ENCODE measurements at regions not wholly inside any gene's neighbourhood (a gene's known extent, or its start where the extent isn't known, plus 50 kb on each side); places are given as distances from the start of the nearest gene placed in this dataset.
"Not testable (repeated sequence)": the region's sequence is repeated elsewhere in the genome, so short reads cannot be mapped to it uniquely, and the experiment has no call there.

DNA sequence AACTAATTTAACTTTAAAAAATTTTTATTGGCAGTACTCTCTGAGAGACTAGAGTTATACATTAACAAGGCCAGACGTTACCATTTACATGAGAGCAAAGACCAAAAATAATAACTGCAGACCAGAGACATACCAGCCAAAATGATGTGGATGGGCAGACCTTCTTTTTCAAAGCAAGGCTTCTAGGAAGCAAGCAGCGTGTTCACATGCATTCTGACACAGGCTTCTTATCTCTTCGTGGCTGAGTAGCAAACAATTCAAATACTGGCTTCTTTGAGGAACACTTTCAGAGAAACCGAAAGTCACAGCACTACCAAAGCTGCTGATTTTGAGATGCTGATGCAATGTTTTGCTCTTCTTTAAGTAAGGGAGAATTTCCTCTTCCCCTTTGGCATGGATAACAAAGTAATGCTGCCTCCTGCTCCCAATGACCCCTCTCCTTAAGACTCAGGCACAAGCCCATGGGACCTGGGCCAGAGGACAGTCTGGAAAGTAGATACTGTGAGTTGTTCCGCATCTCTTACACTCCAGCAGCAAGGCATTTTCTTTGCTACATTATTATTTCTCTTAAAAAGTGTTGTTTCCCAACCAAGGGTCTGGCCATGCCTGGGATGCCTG lies 181.9 kb downstream of the MREG start:
- peak; percentile 18 for DNase-seq (ENCODE audit: low spot score)

- no peak for DNase-seq (ENCODE audit: low spot score)
Measured at GRCh38 chr2:215830304-215830703, 183.0 kb downstream of the MREG start.

- DNase-seq (ENCODE audit: low spot score), result no peak
Measured at GRCh38 chr2:215829261-215829660, 184.1 kb downstream of the MREG start.

DNA sequence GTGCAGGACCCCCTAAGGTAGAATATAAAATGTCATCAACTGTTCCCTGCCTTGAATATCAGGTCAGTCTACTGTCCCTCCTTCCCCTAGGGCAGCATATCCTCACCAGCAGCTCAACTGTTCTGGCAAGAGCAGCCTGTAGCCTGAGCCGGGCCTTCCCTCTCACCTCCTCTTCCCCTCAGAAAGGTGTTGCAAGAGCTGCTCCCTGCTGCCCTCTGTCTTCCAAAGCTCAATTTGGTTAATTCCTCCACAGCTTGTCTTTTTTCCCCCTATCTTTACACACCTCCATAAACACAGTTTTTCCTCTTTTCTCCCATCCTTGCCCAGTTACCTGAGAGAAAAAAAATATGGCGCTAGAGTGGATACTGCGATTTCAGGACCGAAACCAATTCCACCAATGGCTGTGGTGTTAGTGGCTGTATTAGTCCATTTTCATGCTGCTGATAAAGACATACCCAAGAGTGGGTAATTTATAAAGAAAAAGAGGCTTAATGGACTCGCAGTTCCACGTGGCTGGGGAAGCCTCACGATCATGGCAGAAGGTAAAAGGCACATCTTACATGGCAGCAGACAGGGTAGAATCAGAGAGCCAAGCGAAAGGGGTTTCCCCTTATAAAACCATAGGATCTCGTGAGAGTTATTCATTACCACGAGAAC lies 184.7 kb downstream of the MREG start:
- DNase-seq (ENCODE audit: low spot score), result no peak

DNA sequence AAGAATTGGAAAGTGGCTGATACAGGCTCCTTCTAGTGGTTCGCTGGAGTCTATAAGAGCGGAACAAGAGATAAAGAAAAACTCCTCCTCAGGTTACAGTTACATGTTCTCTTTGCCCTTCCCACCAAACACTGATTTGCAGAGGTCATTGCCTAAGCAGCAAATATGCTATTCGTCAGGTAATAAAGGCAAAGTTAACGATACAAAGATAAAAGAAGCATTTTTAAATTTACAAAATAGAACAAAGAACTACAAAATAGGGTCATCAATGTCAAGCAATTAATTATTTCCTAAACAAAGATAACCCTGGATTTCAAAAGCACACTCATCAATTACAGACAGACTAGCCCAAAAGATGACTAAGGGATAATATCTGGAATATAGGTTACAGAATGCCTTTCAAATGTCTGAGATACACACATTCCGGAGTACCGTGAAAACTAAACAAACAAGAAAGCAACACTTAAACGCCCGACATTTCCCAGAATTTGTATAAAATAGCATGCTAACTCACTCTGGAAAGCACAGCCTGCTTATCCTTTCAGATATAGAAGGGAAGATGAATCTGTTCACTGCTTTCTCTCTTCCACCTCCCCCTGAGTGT lies 186.4 kb downstream of the MREG start:
- DNase-seq (ENCODE audit: low spot score), result no peak

GRCh38 chr2:215826376-215826775 lies 187.0 kb downstream of the MREG start:
- DNase-seq (ENCODE audit: low spot score), result no peak

- DNase-seq (ENCODE audit: low spot score), result no peak
Measured at GRCh38 chr2:215825707-215826106, 187.6 kb downstream of the MREG start.

GRCh38 chr2:215821298-215821697 lies 192.1 kb downstream of the MREG start:
- DNase-seq (ENCODE audit: low spot score), result not testable (repeated sequence)

DNA sequence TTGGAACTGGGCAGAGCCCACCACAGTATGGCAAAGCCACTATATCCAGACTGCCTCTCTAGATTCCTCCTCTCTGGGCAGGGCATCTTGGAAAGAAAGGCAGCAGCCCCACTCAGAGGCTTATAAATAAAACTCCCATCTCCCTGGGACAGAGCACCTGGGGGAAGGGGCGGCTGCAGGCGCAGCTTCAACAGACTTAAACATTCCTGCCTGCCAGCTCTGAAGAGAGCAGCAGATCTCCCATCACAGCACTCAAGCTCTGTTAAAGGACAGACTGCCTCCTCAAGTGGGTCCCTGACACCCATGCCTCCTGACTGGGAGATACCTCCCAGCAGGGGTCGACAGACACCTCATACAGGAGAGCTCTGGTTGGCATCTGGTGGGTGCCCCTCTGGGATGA lies 193.6 kb downstream of the MREG start:
- DNase-seq (ENCODE audit: low spot score), result not testable (repeated sequence)

DNA sequence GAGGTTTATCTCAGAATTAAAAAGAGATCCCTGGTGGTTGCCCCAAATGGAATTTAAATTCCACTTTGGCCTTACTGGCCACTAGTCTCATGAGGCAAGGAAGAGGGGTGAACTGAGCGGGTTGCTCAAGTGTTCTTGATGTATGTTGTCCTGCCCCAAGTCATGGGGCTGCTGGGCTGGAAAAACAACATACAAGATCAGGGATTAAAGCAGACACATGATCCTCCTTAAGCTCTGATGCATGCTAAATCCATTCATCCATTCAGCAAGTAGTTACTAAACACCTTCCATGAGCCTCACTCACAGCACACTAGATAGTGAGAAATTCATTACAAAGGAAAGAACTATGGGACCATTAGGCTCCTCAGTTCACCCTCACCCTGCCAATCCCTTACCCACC lies 196.3 kb downstream of the MREG start:
- no peak for DNase-seq (ENCODE audit: low spot score)

DNA sequence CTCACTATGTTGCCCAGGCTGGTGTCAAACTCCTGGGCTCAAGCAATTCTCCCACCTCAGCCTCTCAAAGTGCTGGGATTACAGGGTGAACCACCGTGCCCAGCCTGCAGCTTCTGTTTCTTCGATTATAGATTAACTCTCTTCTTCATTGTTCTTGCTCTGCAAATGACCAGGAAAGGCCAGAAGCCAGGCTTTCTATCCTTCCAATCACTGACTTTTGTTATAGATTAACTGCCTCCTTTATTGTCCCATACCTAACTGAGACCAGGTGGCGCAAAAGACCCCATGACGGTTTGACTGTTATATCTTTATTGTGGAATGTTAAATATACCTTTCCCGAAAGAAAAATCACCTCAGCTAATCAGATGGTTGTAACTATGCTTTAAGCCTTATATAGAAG lies 196.9 kb downstream of the MREG start:
- DNase-seq (ENCODE audit: low spot score), result no peak

- DNase-seq (ENCODE audit: low spot score), result no peak
Measured at GRCh38 chr2:215815960-215816359, 197.4 kb downstream of the MREG start.

DNA sequence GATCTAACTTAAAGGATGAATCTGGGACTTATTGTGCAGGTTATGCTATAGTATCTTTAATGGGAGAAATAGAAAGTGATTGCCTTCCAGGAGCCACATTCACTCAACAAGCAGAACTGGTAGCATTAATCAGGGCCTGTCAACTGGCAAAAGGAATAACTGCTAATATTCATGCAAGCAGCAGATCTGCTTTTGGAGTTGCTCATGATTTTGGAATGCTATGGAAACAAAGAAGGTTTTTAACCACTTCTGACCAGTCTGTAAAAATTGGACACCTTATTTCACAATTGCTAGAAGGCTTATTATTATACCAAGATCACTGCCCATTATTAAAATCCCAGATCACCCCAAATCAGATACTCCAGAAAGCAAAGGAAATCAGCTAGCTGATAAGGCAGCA lies 200.4 kb downstream of the MREG start:
- no peak for DNase-seq (ENCODE audit: low spot score)

GRCh38 chr2:215811409-215812345 lies 201.7 kb downstream of the MREG start:
- no peak for DNase-seq (ENCODE audit: low spot score)

- DNase-seq (ENCODE audit: low spot score), result no peak
Measured at GRCh38 chr2:215811003-215811402, 202.3 kb downstream of the MREG start.

DNA sequence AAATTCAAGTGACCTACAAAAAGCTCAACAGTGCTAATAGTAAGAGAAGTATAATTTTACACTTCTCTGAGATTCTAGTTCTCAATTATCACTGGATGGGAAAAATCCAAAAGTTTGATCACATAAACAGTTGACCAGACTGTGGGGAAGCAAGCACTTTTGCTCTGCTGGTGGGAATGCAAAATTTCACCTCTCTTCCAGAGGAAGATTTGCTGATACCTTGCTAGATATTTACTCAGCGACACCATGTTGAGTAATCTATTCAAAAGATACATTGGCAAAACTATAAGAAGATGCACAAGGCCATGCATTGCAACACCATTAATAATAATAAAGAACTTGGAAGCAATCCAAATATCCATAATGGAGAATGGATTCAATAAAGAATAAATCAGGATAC lies 204.4 kb downstream of the MREG start:
- DNase-seq (ENCODE audit: low spot score), result no peak

DNA sequence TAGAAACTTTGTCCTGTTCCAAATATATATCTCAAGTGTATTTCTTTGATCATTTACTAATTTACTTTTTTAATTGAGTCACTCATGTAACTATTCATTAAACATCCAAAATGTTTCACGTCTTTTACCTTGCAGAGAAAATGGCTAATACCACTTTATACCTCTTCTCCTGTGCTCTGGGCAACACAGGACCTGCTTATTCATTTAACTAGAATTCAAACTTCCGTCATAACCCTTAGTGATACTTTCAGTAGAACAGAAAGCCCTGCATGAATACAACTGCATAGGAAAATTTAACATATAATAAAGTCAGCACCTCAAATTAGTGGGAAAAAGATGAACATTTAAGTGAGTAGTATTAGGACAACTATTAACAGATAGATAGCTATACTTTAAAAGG lies 205.2 kb downstream of the MREG start:
- no peak for DNase-seq (ENCODE audit: low spot score)

GRCh38 chr2:215805493-215805892 lies 207.9 kb downstream of the MREG start:
- no peak for DNase-seq (ENCODE audit: low spot score)

- DNase-seq (ENCODE audit: low spot score), result no peak
Measured at GRCh38 chr2:215803150-215803549, 210.2 kb downstream of the MREG start.

- DNase-seq (ENCODE audit: low spot score), result no peak
Measured at GRCh38 chr2:215799194-215799593, 214.2 kb downstream of the MREG start.

DNA sequence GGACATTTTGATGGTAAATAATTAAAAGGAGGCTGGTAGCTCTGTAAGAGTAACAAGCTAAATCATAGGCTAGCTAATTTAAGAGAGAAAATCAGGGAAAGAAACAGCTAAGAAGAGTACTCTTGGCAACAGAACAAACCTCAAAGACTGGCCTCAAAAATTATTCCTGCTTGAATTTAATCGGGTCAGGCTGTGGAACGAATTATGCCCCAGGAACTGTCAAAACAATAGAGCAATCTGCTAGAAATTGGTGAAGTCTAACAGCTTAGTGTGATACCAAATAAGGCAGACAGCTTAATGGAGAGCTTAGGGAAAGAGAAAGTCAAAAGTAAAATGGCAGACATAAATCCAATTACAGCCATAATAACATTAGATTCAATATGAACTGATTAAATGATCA lies 215.7 kb downstream of the MREG start:
- DNase-seq (ENCODE audit: low spot score), result no peak

- DNase-seq (ENCODE audit: low spot score), result no peak
Measured at GRCh38 chr2:215796140-215796855, 217.1 kb downstream of the MREG start.
